NCI-H128 (cell line): ENCODE measurements at regions not wholly inside any gene's neighbourhood (a gene's known extent, or its start where the extent isn't known, plus 50 kb on each side); places are given as distances from the start of the nearest gene placed in this dataset.

Experiments used
- DNase-seq: peaks from one replicate; lab custom pipeline; 2025; ENCODE audit not compliant: unreplicated experiment; lab: John Stamatoyannopoulos, UW

DNA sequence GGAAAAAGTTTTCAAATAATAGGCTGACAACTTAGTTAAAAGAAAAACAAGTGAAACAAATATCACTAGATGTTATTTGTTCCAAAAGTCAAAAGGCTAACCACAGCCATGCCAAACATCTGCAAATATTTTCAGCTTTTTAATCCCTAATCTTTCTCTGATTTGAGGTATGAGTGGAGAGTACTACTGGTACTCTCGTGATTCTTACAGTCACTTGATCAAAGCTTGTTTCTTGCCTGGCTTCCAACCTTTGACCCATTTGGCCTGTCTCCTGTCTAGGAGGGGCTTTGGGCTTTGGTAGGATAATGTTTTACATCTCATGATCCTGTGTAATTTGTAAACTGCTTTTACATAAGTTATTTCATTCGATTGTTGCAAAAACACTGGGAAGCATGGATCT, 301.8 kb upstream of the SORL1-AS1 start:
- no peak for DNase-seq

DNA sequence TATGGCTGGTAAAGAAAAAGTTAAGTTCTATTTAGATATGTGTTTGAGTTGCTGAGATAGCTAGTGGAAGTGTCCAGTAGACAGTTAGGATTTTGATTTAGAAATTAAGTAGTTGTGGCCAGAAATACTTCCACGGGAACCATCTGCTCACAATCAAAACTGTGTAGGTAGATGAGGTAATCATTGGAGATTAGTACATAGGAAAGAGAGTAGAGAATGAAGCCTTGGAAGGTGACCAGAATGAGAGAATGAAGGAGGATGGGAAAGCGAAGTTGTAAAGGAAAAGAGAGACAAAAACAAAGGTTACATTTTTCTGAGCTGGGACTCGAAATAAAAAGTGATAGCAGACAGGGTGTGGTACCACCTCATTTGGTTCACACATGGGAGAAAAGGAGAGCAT, 296.9 kb upstream of the SORL1-AS1 start:
- DNase-seq, result no peak

DNA sequence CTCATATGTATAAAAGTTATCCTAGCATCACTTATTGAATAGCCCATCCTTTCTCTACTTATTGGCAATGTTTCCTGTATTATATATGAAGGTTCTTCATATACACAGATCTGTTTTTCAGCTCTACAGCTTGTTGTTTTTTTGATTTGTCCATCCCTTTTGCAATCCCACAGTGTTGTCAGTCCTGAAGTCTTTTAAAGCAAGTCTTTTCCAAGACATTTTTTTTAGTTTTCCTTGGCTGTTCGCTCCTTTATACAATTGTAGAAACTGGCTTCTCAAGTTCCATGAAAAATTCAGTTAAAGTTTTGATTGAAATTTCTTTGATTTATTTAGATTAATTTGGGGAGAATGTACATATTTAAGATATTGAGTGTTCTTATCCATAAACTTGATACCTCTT, 295.3 kb upstream of the SORL1-AS1 start:
- no peak for DNase-seq

DNA sequence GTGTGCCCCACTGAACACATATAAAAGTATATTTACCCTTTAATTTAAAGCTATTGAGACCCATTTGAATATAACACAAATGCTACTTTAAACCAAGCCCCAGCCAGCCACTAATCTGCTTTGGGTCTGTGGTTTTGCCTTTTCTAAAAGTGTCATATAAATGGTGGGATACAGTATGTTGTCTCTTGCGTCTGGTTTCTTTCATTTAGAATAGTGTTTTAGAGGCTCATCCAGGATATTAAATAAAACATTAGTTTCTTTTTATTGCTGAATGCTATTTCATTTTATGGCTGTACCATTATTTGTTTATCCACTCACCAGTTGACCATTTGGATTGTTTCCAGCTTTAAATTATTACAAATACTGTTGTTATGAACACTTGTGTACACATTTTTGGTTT, 290.5 kb upstream of the SORL1-AS1 start:
- DNase-seq, result no peak

DNA sequence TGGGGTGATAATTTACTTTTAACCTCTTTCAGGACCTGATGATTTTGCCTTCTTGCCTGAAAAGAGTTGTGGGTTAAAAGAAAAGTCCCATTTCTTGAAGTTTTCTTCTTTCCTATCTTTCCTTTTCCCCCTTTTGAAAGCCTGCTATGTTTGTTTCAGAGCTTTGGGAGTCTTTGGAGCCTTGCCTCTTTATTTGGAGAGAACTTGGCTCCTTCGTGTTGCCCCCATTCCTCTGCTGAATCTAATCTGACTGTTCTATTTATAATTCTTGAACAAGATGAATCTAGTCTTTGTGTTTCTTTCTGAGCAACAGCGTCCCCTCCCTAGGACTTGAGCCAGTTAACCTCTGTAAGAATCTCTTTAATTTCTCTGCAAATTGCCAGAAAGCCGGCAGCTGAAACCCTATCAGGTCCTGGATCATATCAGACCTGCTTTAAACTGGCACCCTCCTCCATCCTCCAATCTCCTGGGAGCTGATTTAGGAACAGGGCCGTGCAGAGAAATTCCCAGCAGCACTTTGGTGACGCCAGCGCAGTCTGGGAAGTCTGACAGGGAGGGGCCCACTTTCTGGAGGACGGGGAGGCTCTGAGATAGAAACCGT, 289.1 kb upstream of the SORL1-AS1 start:
- no peak for DNase-seq

DNA sequence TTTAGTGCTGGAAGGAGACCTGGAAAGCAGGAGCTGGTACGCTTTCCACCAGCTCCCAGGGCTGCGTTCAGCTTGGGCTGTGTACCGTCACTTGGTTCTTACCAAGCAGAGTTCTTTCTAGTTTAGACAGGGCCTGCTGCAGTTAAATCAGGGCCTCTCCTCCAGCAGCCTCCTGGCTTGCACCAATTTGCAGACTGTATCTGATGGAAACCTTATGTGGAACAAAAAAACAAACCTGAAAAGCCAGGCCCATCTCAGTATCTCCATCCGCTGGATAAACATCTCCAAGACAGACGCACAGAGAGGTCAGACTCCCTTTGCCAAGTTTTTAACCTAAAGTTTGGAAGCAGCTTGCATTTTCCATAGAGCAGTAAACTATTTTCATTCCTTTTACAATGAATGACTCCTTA, 288.6 kb upstream of the SORL1-AS1 start:
- no peak for DNase-seq

DNA sequence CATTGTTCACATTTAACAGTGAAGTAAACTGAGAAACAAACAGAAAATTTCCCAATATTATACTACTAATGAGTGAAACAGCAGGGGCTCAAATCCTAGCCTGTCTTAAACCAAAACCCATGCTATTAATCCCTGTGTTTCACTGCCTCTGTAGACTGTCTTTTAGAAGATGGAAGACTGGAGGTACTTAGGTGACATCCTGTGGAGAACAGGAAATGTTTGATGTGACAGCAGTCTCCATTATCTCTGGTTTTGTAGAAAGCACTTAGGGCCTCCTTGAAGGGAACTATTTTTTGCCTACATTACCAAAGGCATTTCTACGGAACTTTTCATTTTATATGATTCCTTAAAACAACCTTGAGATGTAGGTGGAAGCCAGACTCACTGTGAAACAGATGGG, 288.1 kb upstream of the SORL1-AS1 start:
- DNase-seq, result no peak

DNA sequence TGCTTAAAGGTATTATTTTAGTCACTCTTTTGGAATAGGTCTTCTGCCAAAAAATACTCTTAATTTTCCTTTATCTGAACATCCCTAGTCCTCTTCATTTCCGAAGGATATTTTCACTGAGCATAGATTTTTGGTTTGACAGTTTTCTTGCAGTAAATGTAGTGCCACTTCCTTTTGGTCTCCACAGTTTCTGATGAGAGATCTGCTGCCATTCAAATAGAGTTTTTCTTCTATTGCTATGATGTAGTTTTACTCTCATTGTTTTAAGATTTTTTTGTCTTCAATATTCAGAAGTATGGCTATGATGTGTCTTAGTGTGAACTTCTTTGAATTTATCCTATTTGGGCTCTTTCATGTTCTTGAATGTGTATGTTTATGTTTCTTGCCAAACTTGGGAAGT, 281.1 kb upstream of the SORL1-AS1 start:
- DNase-seq, result no peak

DNA sequence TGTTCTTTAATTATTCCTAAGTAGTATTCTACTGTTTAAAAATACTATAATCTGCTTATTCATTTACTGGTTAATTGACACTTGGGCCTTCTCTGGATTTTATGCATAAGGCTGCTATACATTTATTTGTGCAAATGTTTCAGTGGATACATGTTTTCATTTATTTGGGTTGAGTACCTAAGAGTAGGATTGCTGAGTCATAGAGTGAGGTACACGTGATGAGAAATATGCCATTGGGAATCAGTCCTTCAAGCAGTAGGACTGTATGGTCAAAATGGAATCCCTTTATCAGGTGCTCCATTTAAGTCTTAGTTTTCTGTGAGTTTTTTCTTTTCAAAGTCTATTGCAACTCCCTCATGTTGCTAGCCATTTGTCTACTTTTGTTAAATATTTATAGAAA, 275.2 kb upstream of the SORL1-AS1 start:
- no peak for DNase-seq

DNA sequence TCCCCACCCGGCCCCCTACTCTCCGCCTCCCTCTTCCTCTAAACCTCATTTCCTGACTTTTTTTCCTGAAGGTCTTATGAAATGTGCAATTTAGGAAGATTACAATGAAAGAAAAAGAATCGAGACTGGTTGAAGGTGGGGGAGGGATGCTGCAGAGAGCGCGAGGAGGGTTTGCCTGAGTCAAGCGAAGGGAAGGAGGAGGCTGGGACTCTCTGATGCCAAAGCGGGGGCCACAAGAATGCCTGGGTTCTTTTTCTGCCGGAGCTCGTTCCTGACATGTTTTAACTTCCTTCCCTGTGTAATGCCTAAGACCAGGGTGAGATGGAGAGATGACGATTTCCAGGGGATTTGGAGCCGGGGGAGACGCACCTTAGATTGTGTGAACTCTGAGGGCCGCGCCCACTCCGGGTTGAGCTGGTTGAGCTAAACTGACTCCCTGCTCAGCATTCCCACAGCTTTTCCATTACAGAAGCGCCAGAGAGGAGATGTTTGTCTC, 270.5 kb upstream of the SORL1-AS1 start:
- peak; percentile 0 for DNase-seq

DNA sequence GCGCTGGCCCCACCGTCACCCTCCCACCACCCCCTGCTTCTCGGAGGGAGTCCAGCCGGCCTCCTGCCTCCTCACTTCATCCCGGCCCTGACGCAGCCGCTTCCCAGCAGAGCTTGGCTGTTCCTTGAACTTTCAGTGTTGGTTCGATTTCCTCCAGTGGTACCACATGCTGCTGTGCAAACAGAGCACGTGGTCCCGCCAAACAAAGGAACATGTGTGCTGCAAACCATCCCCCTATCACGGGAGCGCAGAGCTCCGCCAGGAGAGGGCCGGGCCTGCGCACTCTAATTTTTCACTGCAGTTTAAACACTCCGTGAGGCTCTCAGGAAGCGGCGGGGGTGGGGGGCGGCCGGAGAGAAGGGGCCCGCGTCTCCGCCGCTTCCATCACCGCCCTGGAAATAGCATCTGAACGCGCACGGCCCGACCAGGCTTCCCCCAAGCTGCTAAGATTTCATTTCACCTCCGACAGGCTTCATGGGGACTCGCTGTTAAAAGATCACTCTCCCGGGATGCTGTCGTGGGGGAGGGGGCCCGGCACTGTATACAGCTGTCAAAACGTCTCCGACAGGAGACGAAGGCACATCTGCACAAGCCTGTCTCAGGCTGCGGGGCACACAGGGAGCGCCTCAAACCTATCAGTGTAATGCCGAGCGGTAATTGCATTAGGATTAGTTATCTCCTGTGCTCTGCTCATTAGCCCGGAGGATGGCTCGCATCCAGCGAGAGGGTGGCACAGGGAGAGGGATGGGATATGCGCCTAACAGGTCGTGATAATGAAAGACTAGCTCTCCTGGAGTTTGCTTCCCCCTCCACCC, 269.9 kb upstream of the SORL1-AS1 start:
- peak; percentile 53 for DNase-seq

DNA sequence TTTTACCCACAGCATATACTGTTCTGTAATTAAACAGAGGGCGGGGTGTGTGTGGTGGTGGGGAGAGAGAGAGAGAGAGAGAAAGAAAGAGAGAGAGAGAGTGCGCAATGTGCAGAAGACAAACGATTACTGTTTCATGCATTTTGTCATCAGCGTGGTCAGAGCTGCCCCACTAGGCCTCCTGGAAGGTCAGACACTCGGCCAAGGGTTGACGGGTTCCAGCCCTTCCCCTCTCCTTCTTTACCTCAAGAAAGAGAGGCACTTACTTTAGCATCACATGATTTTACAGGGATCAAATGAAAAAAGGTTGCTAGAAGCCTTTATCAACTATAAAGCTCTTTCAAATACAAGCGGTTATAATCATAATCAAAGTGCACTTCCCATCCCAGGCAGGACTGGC, 269.2 kb upstream of the SORL1-AS1 start:
- no peak for DNase-seq

DNA sequence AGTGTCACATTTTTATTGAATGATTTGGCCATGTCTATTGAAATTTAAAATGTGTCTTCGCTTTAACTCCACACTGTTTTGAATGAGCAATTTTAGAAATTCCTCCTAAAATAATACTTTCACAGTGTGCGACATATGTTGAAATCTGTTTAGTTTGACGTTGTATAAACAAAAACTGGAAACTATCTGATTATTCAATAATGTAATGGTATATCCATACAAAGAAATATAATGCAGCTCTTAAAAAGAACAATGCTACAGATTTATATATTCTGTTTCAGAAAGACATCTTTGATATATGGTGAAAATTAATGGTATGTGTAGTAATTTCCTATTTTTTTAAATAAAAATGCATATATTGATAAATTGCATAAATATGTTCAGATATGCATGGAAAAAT, 268.7 kb upstream of the SORL1-AS1 start:
- DNase-seq, result no peak

DNA sequence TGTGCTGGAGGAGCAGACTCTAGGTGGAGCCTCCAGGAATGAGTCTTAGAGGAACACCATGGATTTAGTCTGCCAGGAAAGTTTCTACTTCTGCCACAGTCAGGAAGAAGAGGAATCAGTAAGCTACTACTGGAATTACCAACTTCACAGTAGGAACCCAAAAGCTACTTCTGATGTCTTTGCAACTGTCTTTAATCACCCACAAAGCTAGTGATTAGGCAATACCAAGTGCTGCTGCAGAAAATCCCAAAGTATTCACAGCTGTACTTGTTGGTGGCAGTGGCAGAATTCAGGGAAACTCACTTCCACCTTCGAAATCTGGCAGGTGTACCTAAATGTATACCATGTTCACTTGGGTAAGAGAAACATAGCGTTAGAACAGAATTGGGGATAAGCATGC, 264.5 kb upstream of the SORL1-AS1 start:
- DNase-seq, result no peak

DNA sequence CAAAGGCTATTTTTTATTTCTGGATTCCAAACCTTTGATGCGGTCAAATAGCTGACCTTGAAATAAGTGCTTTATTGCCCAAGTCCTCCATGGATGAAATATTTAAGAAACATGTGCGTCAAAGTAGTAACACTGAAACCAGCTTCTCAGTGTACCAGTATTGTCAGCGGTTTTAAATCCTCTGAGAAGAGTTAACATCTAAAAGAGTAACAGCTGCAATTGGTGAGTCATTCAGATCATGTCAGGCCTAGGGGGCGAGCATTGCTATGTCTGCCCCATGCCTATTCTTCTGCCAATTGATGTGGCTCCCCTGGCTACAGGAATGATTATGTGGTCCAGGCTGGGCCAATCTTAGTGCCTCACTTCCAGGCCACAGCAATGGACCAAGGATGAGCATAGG, 263.3 kb upstream of the SORL1-AS1 start:
- no peak for DNase-seq

DNA sequence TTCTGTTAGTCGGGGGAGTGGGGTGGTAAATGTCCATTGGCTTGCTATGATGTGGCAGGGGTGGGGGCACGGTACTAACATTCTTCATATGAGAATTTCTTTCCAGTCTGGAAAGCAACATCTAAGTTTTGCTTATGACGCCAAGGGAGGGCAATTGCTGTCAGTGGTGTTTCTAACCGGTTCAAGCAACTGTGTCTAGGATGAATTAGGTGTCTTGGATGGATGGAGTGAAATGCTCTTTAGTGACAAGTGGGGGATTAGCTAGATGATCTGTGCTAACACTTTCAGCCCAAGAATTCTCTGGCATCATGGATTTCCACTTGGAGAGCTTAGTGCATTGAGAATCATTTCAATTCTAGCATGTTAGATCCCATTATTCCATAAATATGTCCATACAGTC, 262.6 kb upstream of the SORL1-AS1 start:
- no peak for DNase-seq

DNA sequence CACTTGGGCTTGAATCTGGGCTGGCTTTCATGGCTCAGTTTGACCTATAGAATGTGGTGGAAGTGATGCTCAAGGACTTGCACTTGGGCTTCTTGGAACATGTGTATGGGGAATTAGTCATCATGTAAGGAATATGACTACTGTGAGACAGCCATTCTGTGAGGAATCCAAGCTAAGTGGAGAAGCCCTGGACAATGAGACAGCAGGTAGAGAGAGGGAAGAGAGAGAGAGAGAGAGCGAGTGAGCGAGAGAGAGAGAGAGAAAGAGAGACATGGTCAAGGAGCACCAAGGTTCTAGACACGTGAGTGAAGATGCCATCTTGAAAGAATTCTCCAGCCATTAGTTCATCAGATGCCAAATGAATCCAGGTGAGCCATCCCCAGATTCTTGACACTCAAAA, 261.6 kb upstream of the SORL1-AS1 start:
- DNase-seq, result no peak

DNA sequence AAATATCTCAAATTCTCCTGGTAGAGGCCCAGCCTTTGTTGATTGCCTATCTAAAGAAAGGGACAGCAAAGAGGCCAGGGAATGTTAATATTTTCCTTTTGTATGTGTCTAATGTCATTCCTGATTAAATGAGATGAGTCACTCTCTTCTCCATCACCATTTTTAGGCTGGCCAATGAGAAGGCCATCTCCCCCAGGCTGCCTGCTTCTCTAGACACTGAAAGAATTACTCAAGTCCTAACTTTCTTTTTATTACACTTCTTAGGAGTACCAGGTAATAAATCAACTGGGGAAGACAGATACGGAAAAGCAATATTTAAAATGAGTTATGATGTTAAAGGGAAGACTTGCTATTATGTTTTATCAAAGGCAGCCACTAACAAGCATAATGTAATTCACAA, 259.2 kb upstream of the SORL1-AS1 start:
- no peak for DNase-seq

DNA sequence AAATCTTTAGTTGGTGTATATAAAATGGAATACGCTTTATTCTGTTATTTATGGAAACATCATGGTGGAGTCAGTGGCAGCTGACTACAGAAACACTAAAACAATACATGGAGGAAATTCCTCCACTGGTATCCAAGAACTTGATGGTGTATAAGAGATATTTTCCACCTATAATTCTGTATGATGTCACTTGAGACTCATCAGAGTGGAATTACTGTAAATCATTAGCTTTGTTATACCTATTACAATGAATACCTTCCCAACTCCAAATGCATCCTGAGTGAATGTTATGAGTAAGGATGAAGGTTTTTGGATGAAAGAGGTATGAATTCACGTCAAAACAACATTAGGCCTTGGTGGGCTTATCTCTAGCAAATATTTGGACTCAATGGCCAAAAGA, 258.5 kb upstream of the SORL1-AS1 start:
- DNase-seq, result no peak

DNA sequence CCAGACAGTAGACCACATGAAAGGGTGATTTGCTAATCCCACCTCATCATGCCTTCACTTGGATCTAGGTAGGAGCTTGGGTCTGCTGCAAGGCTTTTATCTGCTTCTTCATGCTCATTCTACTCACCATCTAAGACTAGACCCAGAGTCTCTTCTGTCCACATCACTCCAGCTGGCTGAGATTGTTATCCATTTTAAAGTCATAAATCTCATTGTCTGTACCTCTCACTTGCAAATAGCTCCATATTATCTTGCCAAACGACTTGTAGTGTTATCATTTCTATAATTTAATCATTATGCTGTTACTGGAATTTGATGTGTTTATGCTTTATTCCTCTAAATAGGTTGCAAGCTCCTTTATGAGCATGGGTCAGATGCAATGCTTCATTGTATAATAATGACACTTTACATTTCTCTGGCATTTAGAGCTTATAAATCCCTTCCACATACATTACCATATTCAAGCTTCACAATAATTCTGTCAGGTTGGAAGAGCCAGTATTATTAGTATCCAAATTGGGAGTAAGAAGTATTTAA, 254.2 kb upstream of the SORL1-AS1 start:
- DNase-seq, result no peak

DNA sequence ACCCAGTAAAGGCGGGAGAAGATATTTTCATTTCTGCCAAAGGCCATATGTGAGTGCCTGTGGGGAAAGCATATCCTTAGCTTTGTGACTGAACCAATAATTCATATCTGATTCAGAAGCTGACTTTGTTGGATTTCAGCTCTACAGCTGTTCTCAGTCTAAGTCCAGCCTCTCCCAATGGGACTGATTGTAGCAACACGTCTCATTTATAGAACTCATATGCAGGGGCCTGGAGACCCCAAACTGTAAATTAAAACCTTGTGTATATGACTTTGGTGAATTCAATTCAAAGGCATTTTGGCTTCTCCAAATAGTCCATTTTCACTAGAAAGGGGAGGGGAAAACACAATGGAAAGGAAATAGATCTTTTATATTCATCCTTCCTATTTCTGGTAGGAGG, 250.4 kb upstream of the SORL1-AS1 start:
- no peak for DNase-seq

DNA sequence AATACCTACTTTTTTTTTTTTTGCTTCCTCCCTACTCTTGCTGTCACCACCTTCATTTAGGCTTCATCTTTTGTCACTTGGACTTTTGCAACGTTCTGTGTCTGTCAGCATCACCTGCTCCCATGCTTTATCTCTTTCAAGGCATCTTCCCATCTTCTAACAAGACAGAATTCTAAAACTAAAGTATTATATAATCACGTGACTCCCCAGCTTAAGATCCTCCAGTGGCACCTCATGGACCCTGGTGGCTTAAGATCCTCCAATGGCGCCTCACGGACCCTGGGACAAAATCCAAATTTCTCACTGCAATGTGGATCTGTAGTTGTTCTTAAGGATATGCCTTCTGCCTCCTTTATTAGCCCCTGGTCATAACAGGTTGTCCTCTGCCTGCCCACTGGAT, 248.2 kb upstream of the SORL1-AS1 start:
- no peak for DNase-seq
